ENCODE measurements at regions not wholly inside any gene's neighbourhood (a gene's known extent, or its start where the extent isn't known, plus 50 kb on each side); places are given as distances from the start of the nearest gene placed in this dataset.

- TF ChIP-seq GATA3 (IDR thresholded peaks at IDR 0.05; ENCODE audit: low read depth, low read length) (no peak), GATA2 (IDR thresholded peaks at IDR 0.05; ENCODE audit: low read depth, low read length) (no peak)
These were observed 141.9 kb downstream of the DNAJB9 start for GRCh38 chr7:108711611-108712010.

Data from SH-SY5Y (cell line).